RWPE2 (cell line): ENCODE measurements at regions not wholly inside any gene's neighbourhood (a gene's known extent, or its start where the extent isn't known, plus 50 kb on each side); places are given as distances from the start of the nearest gene placed in this dataset.
A peak's percentile ranks its signal among the peaks of the same experiment; 100 is the strongest.

Experiments used
- ATAC-seq: fragments of 200-7000 bp; cut with Tn5 transposase; 3 replicates; pipeline ENCODE4 v1.9.1; 2021; ENCODE audit warnings: low read depth
- DNase-seq: peaks from one replicate; pipeline ENCODE4 v3.0.0-alpha.2; 2020; ENCODE audit warnings: low spot score
- H3K27ac ChIP-seq: fragments of 450-650 bp; 2 replicates; pipeline ENCODE4 v1.5.1; 2017; ENCODE audit warnings: mild to moderate bottlenecking; ENCODE audit not compliant: poor library complexity, severe bottlenecking
- H3K27me3 ChIP-seq: fragments of 250-450 bp; sonication (Bioruptor Pico); 2 replicates; pipeline ENCODE4 v1.5.1; 2021; ENCODE audit warnings: mild to moderate bottlenecking, moderate library complexity; ENCODE audit not compliant: insufficient read depth, poor library complexity, severe bottlenecking
- H3K36me3 ChIP-seq: fragments of 250-450 bp; sonication (Bioruptor Pico); 2 replicates; pipeline ENCODE4 v1.5.1; 2020; ENCODE audit warnings: low read depth, mild to moderate bottlenecking, moderate library complexity
- H3K4me1 ChIP-seq: fragments of 250-450 bp; sonication (Bioruptor Pico); 2 replicates; pipeline ENCODE4 v1.5.1; 2021; ENCODE audit warnings: mild to moderate bottlenecking, moderate library complexity; ENCODE audit not compliant: insufficient read depth, poor library complexity, severe bottlenecking
- H3K4me3 ChIP-seq: fragments of 250-450 bp; sonication (Bioruptor Pico); 2 replicates; pipeline ENCODE4 v1.5.1; 2021; ENCODE audit warnings: mild to moderate bottlenecking, moderate library complexity; ENCODE audit not compliant: severe bottlenecking
- H3K9me3 ChIP-seq: fragments of 250-450 bp; sonication (Bioruptor Pico); 2 replicates; pipeline ENCODE4 v1.5.1; 2021; ENCODE audit warnings: mild to moderate bottlenecking, moderate library complexity; ENCODE audit not compliant: severe bottlenecking
- TF ChIP-seq, protein P1 (sequence below): fragments of 450-650 bp; IDR thresholded peaks from one replicate; pipeline ENCODE4 v1.5.1; 2017; ENCODE audit warnings: mild to moderate bottlenecking, moderate library complexity; ENCODE audit not compliant: poor library complexity, severe bottlenecking

- no peaks in the 10 kb centered on the region for H3K27me3 ChIP-seq
- ATAC-seq (no peak), DNase-seq (no peak)
- no peak overlapping the region for H3K4me3 ChIP-seq
- H3K4me1 ChIP-seq = no peaks in the 10 kb centered on the region
- no peak overlapping the region for H3K27ac ChIP-seq
- H3K9me3 ChIP-seq = no peaks in the 10 kb centered on the region
- no peaks in the 10 kb centered on the region for H3K36me3 ChIP-seq
- TF ChIP-seq, protein P1, sequence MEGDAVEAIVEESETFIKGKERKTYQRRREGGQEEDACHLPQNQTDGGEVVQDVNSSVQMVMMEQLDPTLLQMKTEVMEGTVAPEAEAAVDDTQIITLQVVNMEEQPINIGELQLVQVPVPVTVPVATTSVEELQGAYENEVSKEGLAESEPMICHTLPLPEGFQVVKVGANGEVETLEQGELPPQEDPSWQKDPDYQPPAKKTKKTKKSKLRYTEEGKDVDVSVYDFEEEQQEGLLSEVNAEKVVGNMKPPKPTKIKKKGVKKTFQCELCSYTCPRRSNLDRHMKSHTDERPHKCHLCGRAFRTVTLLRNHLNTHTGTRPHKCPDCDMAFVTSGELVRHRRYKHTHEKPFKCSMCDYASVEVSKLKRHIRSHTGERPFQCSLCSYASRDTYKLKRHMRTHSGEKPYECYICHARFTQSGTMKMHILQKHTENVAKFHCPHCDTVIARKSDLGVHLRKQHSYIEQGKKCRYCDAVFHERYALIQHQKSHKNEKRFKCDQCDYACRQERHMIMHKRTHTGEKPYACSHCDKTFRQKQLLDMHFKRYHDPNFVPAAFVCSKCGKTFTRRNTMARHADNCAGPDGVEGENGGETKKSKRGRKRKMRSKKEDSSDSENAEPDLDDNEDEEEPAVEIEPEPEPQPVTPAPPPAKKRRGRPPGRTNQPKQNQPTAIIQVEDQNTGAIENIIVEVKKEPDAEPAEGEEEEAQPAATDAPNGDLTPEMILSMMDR = no peak
These were observed 687.1 kb downstream of the IGSF11 start for GRCh38 chr3:118347396-118348168.

- Histone ChIP-seq H3K9me3 (no peaks in the 10 kb centered on the region), H3K4me1 (no peaks in the 10 kb centered on the region), H3K4me3 (no peak overlapping the region), H3K27me3 (no peaks in the 10 kb centered on the region), H3K36me3 (no peaks in the 10 kb centered on the region), H3K27ac (no peak overlapping the region)
- DNase-seq = no peak
- TF ChIP-seq, protein P1 = no peak
- no peak for ATAC-seq
These were observed 686.5 kb downstream of the IGSF11 start for GRCh38 chr3:118348169-118348557.

DNA sequence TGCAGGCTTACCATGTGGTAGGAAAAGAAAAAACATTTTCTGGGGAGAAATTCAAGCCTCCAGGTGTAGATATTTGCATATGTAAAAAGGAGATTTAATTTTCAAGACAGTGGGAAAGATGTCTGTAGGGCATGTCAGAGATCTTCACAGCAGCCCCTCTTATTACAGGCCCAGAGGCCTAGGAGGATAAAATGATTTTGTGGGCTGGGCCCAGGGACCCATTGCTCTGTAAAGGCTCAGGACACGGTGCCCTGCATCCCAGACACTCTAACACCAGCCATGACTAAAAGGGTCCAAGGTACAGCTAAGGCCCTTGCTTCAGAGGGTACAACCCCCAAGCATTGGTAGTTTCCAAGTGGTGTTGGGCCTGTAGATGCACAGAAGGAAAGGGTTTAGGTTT is 680.1 kb downstream of the IGSF11 start:
- TF ChIP-seq, protein P1 = no peak
- Histone ChIP-seq H3K27me3 (no peaks in the 10 kb centered on the region), H3K27ac (no peak overlapping the region), H3K4me1 (no peaks in the 10 kb centered on the region), H3K9me3 (peaks cover 12% of the 10 kb centered on the region), H3K4me3 (no peak overlapping the region), H3K36me3 (no peaks in the 10 kb centered on the region)
- ATAC-seq = no peak
- no peak for DNase-seq

GRCh38 chr3:118369892-118370491 is 664.7 kb downstream of the IGSF11 start:
- H3K36me3 ChIP-seq = no peaks in the 10 kb centered on the region
- TF ChIP-seq, protein P1 = no peak
- DNase-seq (no peak), ATAC-seq (no peak)
- no peaks in the 10 kb centered on the region for H3K4me1 ChIP-seq
- no peak overlapping the region for H3K27ac ChIP-seq
- no peak overlapping the region for H3K4me3 ChIP-seq
- no peaks in the 10 kb centered on the region for H3K27me3 ChIP-seq
- H3K9me3 ChIP-seq = no peaks in the 10 kb centered on the region

- H3K4me3 ChIP-seq = no peak overlapping the region
- TF ChIP-seq, protein P1 = no peak
- H3K27me3 ChIP-seq = no peaks in the 10 kb centered on the region
- no peak for DNase-seq
- H3K36me3 ChIP-seq = no peaks in the 10 kb centered on the region
- H3K9me3 ChIP-seq = no peaks in the 10 kb centered on the region
- no peak overlapping the region for H3K27ac ChIP-seq
- peak; percentile 55; the same call in 1 of the 3 replicates for ATAC-seq
- no peaks in the 10 kb centered on the region for H3K4me1 ChIP-seq
These were observed 654.1 kb downstream of the IGSF11 start for GRCh38 chr3:118380576-118380975.
